Kidney capillary endothelial cell (primary cell): ENCODE measurements at regions not wholly inside any gene's neighbourhood (a gene's known extent, or its start where the extent isn't known, plus 50 kb on each side); places are given as distances from the start of the nearest gene placed in this dataset.
"Not testable (repeated sequence)": the region's sequence is repeated elsewhere in the genome, so short reads cannot be mapped to it uniquely, and the experiment has no call there.

ENCODE experiments used
- DNase-seq: peaks from one replicate; pipeline ENCODE4 v3.0.0-alpha.2; 2018; ENCODE audit warnings: low spot score

DNA sequence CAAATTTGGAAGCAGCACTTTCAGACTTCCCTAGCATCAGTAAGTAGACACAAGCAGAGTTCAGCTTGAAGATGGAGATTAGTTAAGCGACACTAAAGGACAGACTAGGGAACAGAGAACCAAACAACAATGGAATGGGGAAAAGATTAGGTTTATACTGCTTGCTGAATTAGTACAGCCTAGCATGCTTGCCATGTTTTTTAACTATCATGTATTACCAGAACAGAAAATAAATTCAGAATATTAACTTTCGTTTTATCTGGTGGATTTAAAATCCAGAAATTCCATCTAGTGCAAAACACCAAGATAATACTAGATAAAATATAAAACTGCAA lies 451.5 kb upstream of the SLC10A2 start:
- no peak for DNase-seq

DNA sequence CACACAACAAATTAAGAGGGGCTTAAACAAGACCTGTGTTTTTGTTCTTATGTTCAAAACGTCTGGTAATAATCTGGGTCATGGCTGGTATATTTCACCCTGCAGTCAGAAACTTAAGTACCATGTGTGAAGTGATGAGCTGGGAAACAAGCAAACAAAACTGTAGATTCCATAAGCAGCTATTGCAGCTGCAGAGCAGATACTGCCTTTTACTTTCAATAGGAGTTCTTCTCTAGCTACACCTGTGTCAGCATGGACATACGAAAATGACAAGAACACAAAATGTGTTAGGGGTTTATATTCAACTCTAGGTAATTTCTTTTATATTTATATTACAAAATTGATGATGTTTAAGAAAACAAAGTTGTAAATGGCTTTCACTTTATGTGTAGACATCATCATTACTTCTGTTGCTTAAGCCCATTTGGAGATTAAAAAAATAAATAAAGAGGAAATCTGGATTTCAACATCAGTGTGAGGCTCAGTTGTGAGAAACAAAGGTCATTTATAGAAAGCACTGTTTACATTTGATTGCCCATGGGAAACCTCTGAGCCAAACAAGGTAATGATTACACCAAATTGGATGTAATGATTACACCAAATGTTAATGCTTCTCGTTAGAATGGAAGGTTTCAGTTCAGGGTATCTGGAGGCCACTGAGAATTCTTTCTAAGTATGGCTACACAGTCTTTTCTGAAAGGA lies 451.0 kb upstream of the SLC10A2 start:
- DNase-seq = no peak

DNA sequence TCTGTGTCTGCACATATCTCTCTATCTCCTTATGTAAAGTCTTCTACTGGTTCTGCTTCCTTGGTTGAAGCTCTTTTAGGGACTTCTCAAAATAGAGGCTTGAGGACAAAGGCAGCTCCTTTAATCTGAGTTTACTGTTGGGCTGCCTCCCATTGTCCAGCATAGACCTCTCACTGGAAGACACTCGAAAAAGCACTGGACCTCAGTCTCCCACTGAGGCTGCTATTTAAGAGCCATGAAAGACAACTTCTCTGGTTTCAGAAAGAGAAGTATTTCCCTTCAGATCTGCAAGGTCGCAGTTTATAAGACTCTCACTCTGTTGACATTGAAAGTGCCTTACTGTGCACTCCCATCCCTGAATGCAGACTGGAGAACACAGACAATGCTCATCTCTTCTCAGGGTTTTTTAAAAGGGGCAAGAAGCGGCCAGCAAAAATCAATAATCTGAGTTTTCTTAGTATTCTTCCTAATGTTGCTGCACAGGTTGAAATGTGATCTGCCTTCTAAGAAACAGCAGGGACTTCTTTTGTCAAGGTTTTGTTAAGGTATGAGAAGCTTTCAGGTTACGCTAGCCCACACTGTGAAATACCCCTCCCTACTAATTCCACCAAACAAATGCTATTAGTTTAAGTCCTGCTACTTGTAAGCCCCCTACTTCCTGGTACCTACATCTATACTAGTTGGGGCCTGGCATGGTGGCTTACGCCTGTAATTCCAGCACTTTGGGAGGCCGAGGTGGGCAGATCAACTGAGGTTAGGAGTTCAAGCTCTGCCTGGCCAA lies 450.0 kb upstream of the SLC10A2 start:
- DNase-seq = no peak

DNA sequence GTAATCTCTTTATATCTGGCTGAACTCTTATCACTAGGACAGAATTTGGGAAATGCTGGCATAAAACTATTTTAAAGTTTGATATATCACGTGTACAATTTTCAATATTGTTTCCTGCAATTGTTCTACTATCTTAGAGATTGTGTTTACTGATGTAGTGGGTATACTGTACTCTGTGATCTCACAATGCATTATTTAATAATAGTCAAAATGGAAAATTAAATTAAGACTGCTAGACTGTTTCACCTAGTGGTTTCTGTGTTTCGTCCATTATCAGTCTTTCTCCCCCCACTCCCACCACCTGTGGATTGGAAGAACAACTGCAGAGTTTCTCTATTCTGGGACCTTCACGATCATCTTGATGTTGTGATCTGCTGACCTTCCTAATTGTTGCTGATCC lies 449.2 kb upstream of the SLC10A2 start:
- no peak for DNase-seq

DNA sequence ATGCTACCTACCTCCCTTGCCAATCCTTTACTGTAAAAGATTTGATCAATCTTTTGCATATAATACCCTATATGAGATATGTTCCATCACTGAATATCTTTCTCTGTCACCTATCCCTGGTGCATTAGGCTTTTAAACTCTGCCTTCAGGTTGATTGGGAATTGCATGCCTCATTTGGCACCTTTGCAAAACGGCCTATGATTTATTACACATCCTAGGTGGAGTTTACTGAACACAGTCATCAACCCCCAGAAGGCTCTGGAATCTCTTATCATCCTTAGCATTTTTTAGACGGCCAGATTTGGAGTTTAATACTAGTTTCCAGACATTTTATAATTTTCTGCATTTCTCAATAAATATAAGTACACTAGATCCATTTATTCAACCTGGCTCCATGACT lies 448.4 kb upstream of the SLC10A2 start:
- no peak for DNase-seq

DNA sequence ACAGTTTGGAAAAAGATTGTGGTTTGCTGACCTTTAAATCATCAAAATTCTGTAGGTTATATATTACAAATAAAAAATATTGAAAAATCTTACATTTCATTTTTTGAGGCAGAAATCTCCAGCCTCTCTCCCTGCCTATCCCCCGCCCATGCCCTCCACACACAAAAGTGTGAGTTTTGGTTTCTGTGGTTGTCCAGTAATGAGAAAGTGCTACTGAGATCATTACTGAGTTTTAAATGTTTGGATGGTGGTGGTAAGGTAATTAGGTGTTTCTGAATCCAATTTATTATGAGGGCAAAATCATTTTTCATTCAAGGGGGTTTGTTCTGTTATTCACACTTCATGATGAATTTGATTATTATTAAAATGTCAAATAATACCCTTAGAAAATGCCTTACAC lies 448.0 kb upstream of the SLC10A2 start:
- DNase-seq = no peak

DNA sequence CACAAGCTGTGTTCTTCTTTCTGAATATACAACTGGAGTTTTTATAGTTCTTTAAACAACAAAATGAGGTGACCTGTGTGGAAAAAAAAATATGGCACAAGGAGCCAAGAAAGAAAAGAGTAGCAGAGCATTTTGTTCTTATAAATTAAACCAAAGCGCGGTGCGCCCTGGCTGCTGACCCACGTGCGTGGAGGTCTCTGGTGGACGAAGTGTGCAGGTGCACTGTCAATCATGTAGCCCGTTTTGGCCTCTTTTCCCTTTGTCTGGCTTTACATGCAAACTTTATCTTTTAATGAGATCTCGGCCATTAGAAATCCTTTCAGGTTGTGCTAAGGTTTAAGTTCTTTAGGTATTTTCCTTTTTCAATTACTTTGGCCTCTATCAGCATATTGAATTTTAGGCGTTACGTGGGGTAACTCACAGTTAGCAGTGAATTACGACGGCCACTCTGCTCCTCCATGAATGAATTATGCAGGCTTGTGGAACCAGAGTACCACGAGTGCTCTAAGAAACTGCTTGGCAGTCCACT lies 443.9 kb upstream of the SLC10A2 start:
- no peak for DNase-seq

DNA sequence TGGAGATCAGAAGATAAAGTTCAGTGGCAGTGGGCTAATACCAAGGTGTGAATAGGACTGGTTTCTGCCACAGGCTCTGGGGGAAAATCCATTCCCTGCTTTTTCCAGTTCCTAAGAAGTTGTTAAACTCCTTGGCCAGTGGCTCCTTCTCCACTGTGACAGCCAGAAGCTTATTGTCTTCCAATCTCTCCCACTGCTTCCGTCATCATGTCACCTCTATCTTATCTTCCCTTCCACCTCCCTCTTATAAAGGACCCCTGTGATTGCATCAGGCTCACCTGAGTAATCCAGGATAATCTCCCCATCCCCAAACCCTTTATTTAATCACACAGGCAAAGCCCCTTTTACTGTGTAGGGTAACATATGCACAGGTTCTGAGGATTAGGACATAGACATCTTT lies 431.2 kb upstream of the SLC10A2 start:
- DNase-seq = no peak

DNA sequence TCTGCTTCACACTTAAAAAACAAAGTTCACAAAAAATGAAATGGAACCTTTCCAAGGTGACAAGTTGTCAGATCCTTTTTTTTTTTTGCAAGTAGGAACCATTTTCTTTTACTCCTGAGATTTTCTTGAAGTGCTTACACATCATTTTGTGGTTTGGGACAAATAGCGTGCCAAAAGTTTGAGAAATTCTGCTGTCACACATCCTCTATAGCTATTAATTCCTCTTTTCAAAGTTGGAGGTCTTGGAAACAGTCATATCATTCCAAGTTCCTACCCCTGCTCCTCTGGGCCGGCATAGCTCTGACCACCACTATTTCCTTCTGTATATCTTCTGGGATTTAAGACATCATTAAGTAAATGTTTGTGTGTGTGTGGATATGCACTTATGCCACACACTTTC lies 421.6 kb upstream of the SLC10A2 start:
- DNase-seq = no peak

DNA sequence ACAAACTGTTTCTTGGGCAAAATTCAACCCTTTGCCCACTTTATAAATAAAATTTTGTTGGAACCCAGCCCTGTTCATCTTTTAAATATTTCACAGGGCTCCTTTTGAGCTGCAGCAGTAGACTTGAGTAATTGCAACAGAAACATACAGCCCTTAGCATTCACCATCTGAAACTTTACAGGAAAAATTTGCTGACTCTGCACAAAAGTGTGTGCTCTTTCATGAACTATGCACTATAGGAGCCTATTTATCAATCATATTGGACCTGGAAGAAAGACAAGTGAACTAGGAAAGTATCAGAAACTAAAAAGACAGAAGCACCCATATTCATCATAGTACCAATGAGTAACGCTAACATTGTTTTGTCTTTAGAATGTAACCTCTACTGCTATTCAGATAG lies 406.9 kb upstream of the SLC10A2 start:
- no peak for DNase-seq

DNA sequence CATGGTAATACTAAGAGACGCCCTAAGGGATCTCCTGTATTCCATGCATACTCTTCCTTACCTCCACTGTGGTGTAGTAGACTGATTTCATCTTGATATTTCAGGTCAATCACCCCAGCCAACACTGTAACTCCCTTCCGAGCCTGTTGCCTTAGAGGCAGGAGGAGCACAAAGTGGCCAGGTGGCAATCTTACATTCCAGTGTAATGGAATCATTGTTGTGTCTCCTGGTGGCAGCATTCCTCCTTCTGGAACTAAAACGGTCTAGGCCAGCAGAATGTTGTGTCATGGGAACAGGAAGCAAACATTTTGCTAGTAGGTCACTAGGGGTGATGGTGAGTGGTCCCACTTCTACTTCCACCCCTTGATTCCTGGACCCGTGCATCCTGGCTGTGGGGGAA lies 405.7 kb upstream of the SLC10A2 start:
- DNase-seq = no peak

DNA sequence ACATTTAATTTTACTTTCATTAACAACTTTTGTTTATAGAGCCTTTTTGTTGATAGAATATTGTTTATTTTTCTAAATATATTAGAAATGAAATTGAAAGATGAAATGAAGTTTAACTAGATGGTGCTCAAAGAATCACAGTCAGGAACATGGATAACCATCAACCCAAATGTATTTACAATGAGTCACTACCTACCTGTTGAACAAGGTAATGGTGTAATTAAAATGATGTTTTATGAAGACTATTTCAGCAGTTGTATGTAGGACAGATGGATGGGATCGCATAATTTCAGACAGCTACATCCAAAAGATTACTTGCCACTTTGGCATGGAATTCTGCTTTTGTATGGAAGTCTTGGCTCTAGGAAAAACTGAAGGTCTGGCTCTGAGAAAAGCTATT lies 403.6 kb upstream of the SLC10A2 start:
- DNase-seq = no peak

DNA sequence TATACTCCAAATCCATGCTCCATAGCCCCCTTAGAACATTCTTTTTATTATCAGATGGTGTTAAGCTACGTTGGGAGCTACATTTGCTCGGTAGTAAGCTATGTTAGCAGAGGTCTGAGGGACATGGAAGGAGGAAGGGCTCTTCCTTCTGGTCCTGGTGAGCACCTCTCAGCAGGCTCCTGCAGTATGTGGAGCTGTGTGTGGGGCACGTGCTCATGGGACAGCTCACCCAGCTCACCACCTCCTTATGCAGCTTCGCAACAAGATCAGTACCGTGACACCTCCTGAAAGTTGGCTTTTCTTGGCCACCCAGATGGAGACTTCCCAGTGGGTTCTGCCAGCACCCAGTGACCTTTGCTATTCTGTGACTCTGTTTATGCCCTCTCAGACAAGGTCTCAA lies 400.5 kb upstream of the SLC10A2 start:
- no peak for DNase-seq

DNA sequence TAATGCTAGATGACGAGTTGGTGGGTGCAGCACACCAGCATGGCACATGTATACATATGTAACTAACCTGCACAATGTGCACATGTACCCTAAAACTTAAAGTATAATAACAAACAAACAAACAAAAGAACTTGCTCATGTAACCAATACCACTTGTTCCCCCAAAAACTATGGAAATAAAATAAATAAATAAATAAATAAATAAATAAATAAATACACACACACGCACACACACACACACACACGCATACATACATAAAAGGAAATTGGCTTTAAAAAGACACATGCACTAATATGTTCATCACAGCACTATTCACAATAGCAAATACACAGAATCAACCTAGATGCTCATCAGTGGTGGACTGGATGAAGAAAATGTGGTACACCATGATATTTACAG lies 394.0 kb upstream of the SLC10A2 start:
- not testable (repeated sequence) for DNase-seq

DNA sequence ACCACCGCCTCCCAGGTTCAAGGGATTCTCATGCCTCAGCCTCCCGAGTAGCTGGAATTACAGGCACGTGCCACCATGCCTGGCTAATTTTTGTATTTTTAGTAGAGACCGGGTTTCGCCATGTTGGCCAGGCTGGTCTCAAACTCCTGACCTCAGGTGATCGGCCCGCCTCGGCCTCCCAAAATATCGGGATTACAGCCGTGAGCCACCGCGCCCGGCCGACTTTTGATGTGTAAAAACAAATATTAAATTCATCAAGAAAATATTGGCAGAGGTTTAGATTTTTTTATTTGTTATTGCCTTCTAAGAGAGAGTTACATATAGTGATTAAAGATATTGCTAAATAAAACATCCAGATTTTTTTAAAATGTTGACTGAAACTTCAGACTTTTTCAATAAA lies 390.8 kb upstream of the SLC10A2 start:
- not testable (repeated sequence) for DNase-seq

DNA sequence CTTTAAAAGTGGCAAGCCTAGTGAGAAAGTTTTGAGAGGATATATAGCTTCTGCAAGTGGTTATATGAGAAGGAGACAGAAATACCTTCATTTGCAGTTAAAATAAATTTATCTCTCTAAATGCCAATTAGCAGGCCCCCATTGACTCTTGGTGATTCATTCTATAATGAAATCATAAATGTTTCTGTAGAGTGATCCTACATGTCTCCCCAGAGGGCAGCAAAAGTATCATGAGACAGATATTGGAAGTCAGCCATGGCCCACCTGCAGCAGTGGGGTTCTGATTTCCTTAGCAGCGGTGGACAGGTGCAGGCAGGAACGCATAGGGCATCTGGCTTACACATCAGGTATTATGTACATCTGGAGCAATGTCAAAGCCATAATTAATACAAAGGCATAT lies 385.4 kb upstream of the SLC10A2 start:
- no peak for DNase-seq

DNA sequence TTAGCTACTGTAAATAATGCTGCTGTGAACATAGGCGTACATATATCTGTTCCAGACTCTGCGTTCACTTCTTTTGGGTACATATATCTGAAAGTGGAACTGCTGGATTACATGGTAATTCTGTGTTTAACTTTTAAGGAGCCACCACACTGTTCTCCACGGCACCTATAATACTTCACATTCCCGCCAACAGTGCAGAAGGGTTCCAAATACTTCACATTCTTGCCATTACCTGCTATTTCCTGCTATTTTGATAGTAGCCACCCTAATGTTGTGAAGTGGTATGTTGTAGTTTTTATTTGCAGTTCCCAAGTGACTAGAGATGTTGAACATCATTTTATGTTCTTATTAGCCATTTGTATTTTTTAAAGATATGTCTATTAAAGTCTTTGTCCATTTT lies 377.4 kb upstream of the SLC10A2 start:
- DNase-seq = no peak

DNA sequence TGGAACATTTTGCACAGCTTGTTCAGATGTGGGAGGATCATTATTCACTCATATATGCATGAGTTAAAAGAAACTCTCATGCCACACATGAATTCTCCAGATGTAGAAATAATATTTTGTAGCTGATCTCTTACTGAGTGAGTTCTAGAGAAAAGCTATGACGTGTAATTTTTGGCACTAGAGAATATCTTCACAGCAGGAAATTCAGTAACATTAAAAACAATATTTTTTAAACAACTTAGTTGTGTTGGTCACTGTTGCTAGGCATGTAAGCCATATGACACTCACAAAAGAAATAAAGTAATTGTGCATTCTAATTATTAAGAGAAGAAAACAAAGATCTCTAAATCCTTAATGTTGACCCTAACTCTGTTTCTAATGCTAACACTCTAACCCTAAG lies 371.4 kb upstream of the SLC10A2 start:
- no peak for DNase-seq

DNA sequence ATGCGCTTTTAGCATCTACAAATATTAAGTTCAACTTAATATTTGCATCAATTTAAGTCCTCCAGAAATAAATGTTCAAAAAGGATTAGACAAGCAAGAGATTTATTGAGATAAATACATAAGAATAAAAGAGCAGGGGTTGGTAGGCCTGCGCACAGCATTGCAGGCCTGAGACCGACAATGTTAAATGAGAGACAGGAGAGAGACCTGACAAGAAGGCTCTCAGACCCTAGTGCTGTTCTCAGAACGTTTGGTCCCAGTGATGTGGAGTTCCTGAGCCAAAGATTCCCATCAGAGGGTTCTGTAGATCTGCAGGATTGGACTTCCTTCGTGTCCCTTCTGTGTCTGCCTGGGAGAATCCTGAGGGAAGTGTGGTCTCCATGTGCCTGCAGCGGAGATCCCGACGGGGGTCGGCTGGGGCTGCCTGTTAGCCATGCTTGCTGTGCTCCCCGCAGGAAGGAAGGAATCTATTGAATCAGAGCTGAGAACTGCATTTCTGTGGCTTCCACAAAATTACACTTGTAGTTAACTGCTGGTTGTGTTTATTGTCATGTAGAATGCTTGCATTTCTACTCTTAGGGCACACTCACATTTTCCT lies 369.9 kb upstream of the SLC10A2 start:
- DNase-seq = no peak

DNA sequence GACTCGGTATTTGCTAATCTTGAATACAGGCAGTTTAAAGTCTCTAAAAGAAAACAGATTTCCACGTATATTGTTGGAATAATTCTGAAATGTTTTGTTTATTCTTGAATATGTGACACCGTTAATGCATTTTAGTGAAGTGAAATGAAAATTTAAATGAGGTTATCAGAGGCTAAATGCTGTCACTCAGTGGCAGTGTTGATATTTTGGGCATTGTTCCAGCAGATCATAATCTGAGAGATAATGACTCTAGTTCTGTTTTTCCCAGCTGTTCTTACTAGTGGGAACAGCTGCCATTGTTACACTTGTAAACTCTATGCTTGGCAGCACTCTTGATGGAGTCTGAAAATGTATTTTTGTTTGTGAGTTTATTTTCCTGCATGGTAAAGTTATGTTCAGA lies 365.6 kb upstream of the SLC10A2 start:
- no peak for DNase-seq

DNA sequence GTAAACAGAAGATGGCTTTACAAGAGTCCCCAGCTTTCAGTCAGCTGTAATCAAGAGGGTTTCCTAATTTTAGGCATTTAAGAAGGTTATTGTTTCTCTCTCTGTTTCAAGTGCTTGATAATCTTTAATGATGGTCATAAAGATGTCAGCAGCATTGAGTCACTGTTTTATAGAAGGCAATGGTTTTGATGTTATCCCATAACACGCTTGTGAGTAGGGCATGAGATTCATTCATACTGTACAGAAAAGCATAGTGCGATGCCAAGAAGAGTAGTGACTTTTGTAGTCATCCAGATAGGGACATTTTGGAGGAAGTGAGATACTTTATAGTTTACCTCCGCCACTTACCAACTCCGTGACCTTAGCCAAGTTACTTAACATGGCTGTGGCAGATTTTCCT lies 364.2 kb upstream of the SLC10A2 start:
- no peak for DNase-seq

DNA sequence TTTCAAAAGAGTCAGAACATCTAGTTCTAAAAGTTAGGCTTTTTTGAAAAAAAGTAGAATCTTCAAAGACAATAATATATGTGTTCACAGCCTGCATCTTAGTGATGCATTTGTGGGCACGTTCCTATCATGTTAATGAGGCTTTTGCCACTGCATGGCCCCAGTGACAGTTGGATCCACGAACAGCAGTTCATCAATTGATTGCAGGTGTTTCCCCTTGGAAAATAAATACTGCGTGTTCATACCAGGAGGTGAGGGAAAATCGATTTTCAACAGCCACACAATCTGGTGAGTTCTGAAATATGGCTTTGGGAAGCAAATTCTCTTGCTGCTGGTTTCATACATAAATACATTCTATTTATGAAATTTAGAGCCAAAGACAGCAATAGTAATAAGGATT lies 343.8 kb upstream of the SLC10A2 start:
- no peak for DNase-seq

DNA sequence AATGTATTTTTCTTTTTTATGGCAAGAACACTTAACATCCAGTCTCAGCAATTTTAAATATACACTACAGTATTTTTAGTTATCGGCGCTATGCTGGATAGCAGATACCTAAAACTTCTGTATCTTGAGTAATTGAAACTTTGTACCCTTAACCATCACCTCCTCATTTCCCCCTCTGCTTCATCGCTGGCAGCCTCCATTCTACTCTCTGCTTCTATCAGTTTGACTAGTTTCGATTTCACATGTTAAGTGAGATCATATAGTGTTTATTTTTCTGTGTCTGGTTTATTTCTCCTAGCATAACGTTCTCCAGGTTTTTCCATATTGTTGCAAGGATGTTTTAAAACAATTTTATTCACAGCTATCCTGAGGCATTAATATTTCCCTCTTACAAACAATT lies 340.8 kb upstream of the SLC10A2 start:
- DNase-seq = no peak
